Fibroblast of lung (primary cell): ENCODE measurements at regions not wholly inside any gene's neighbourhood (a gene's known extent, or its start where the extent isn't known, plus 50 kb on each side); places are given as distances from the start of the nearest gene placed in this dataset.

Experiments used
- CTCF ChIP-seq, 2 donors: IDR thresholded peaks in 1 of 2; conservative IDR thresholded peaks in 1 of 2; 1 replicate in 1 of 2; 2 replicates in 1 of 2; pipeline ENCODE4 v1.5.1; 2011 to 2012; ENCODE audit warnings: low read length in 2 of 2, control low read depth in 1 of 2, inconsistent platforms in 1 of 2, low read depth in 1 of 2, mild to moderate bottlenecking in 1 of 2
- EZH2 ChIP-seq: IDR thresholded peaks from 2 replicates; pipeline ENCODE4 v1.5.1; 2012; ENCODE audit warnings: low read length, control low read depth, mild to moderate bottlenecking; ENCODE audit errors: missing control alignments

- TF ChIP-seq CTCF (conservative IDR thresholded peaks at IDR 0.05 in 1 of 2, IDR thresholded peaks at IDR 0.05 in 1 of 2; ENCODE audit: low read depth in 1 of 2, low read length in 2 of 2) (no peak), EZH2 (no peak)
Observed at GRCh38 chr12:111222523-111222922, 146.4 kb downstream of the PHETA1 start.
